GM19395 (cell line): ENCODE measurements at regions not wholly inside any gene's neighbourhood (a gene's known extent, or its start where the extent isn't known, plus 50 kb on each side); places are given as distances from the start of the nearest gene placed in this dataset.

ENCODE experiments used
- ATAC-seq: cut with Tn5 transposase; IDR thresholded peaks from one replicate; pipeline ENCODE4 v1.9.1; 2021; ENCODE audit warnings: mild to moderate bottlenecking, moderate library complexity; ENCODE audit not compliant: unreplicated experiment

GRCh38 chr2:180664507-180664906 is 315.9 kb upstream of the UBE2E3 start:
- no peak for ATAC-seq

- ATAC-seq: no peak
These were observed 317.4 kb upstream of the UBE2E3 start for GRCh38 chr2:180662941-180663471.

GRCh38 chr2:180662521-180662920 is 317.9 kb upstream of the UBE2E3 start:
- no peak for ATAC-seq

- no peak for ATAC-seq
These were observed 318.7 kb upstream of the UBE2E3 start for GRCh38 chr2:180661686-180662030.

GRCh38 chr2:180660881-180661685 is 319.3 kb upstream of the UBE2E3 start:
- no peak for ATAC-seq

- no peak for ATAC-seq
These were observed 320.2 kb upstream of the UBE2E3 start for GRCh38 chr2:180660207-180660606.

GRCh38 chr2:180657054-180657453 is 323.4 kb upstream of the UBE2E3 start:
- no peak for ATAC-seq

- no peak for ATAC-seq
These were observed 324.0 kb upstream of the UBE2E3 start for GRCh38 chr2:180656455-180656847.

- ATAC-seq: no peak
These were observed 324.5 kb upstream of the UBE2E3 start for GRCh38 chr2:180655842-180656454.

GRCh38 chr2:180655393-180655792 is 325.0 kb upstream of the UBE2E3 start:
- no peak for ATAC-seq

- ATAC-seq: no peak
These were observed 326.9 kb upstream of the UBE2E3 start for GRCh38 chr2:180653481-180653880.

GRCh38 chr2:180652794-180653193 is 327.6 kb upstream of the UBE2E3 start:
- ATAC-seq: no peak

GRCh38 chr2:180651596-180651995 is 328.8 kb upstream of the UBE2E3 start:
- no peak for ATAC-seq

GRCh38 chr2:180647621-180648020 is 332.8 kb upstream of the UBE2E3 start:
- ATAC-seq: no peak

- ATAC-seq: no peak
These were observed 333.2 kb upstream of the UBE2E3 start for GRCh38 chr2:180647221-180647620.

- ATAC-seq: no peak
These were observed 333.6 kb upstream of the UBE2E3 start for GRCh38 chr2:180646756-180647155.

GRCh38 chr2:180644709-180645108 is 335.7 kb upstream of the UBE2E3 start:
- no peak for ATAC-seq

- no peak for ATAC-seq
These were observed 349.6 kb upstream of the UBE2E3 start for GRCh38 chr2:180630756-180631155.

GRCh38 chr2:180625006-180625844 is 355.2 kb upstream of the UBE2E3 start:
- ATAC-seq: no peak

GRCh38 chr2:180621941-180622918 is 358.2 kb upstream of the UBE2E3 start:
- ATAC-seq: no peak
